ENCODE measurements at regions not wholly inside any gene's neighbourhood (a gene's known extent, or its start where the extent isn't known, plus 50 kb on each side); places are given as distances from the start of the nearest gene placed in this dataset.

DNA sequence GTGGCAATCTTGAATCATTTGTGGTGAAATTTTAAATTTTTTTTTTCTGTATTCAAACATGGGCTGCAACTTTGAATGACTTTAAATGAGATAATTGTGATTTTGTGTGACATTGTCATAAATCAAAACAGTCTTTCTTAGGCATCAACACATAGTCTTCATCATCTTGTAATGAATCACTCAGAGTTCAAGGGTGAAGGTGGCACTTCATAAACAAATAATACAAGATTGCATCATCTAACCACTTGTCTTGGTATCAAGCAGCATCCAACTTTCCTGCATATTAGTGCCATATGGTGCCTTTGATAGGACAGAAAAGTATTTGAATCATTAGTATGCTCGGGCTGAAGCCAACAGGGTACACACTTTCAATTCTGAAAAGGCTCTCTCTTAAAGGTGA lies 392.4 kb upstream of the GOT2 start:
- Histone ChIP-seq H3K4me1 (ENCODE audit: low read depth) (no peaks in the 10 kb centered on the region), H3K4me3 (no peak overlapping the region), H3K9me3 (peaks cover 46% of the 10 kb centered on the region), H3K36me3 (ENCODE audit: low read depth) (no peaks in the 10 kb centered on the region)
- DNase-seq (no peak), ATAC-seq (no peak)
- TF ChIP-seq, protein P1, sequence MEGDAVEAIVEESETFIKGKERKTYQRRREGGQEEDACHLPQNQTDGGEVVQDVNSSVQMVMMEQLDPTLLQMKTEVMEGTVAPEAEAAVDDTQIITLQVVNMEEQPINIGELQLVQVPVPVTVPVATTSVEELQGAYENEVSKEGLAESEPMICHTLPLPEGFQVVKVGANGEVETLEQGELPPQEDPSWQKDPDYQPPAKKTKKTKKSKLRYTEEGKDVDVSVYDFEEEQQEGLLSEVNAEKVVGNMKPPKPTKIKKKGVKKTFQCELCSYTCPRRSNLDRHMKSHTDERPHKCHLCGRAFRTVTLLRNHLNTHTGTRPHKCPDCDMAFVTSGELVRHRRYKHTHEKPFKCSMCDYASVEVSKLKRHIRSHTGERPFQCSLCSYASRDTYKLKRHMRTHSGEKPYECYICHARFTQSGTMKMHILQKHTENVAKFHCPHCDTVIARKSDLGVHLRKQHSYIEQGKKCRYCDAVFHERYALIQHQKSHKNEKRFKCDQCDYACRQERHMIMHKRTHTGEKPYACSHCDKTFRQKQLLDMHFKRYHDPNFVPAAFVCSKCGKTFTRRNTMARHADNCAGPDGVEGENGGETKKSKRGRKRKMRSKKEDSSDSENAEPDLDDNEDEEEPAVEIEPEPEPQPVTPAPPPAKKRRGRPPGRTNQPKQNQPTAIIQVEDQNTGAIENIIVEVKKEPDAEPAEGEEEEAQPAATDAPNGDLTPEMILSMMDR (IDR thresholded peaks at IDR 0.05), result no peak
- intact Hi-C loops (cut with DNase I, micrococcal nuclease), result no loop called here

DNA sequence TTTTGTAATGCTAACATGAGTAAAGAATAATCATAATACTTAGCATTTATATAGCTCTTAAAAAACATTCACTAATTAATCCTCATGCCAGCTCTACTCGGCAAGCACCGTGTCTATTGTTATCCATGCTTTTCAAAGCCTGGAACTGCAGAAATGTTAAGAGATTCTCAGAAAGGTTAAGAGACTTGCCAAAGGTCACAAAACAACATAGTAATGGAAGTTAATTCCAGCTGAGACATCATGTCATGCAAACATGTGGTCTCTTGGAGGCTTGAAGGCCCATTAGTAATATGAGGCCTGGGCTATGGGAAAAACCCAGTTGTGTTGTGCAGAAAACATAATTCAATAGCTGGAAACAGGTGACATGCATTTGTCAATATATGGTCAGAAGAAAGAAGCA lies 389.9 kb upstream of the GOT2 start:
- Histone ChIP-seq H3K4me1 (ENCODE audit: low read depth) (no peaks in the 10 kb centered on the region), H3K9me3 (peaks cover 38% of the 10 kb centered on the region), H3K36me3 (ENCODE audit: low read depth) (no peaks in the 10 kb centered on the region), H3K4me3 (no peak overlapping the region)
- no peak for ATAC-seq
- DNase-seq, result no peak
- intact Hi-C loops (cut with DNase I, micrococcal nuclease), result no loop called here
- TF ChIP-seq, protein P1 (IDR thresholded peaks at IDR 0.05), result no peak

DNA sequence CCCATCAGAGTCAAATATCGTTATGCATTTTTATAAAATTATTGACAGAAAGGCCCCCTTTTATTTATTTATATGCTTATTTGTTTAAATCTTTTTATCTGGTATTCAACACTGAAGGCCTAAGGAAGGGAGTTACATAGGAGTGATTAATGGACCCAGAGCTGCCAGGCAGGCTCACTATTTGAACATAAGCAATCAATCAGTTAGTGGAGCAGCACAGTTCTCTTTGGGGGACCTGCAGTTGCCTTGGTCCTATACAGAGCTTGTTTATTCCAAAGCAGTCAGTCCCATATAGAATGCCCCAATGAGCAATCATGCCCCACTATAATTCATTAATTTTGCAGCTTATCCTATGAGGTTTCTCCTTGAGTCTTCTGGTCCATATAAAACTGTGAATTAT lies 389.4 kb upstream of the GOT2 start:
- intact Hi-C loops (cut with DNase I, micrococcal nuclease), result no loop called here
- TF ChIP-seq, protein P1 (IDR thresholded peaks at IDR 0.05), result no peak
- ATAC-seq (no peak), DNase-seq (no peak)
- Histone ChIP-seq H3K36me3 (ENCODE audit: low read depth) (no peaks in the 10 kb centered on the region), H3K4me1 (ENCODE audit: low read depth) (no peaks in the 10 kb centered on the region), H3K4me3 (no peak overlapping the region), H3K9me3 (peaks cover 42% of the 10 kb centered on the region)

DNA sequence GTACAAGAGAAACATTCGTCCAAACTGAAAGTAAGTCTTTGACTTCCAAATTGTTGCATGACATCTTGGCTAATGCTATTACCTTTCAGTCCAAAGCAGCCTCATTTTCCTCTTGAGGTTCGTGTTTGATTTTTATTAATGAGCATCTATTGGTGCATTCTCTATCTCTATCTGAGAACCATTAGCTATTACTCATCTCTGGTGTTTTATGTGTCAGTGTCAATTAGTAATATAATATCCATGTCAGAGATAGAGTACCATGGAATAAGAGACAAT lies 388.1 kb upstream of the GOT2 start:
- no peak for DNase-seq
- Histone ChIP-seq H3K4me3 (no peak overlapping the region), H3K4me1 (ENCODE audit: low read depth) (no peaks in the 10 kb centered on the region), H3K36me3 (ENCODE audit: low read depth) (no peaks in the 10 kb centered on the region), H3K9me3 (peaks cover 35% of the 10 kb centered on the region)
- TF ChIP-seq, protein P1 (IDR thresholded peaks at IDR 0.05), result no peak
- intact Hi-C loops (cut with DNase I, micrococcal nuclease), result no loop called here
- ATAC-seq, result no peak

DNA sequence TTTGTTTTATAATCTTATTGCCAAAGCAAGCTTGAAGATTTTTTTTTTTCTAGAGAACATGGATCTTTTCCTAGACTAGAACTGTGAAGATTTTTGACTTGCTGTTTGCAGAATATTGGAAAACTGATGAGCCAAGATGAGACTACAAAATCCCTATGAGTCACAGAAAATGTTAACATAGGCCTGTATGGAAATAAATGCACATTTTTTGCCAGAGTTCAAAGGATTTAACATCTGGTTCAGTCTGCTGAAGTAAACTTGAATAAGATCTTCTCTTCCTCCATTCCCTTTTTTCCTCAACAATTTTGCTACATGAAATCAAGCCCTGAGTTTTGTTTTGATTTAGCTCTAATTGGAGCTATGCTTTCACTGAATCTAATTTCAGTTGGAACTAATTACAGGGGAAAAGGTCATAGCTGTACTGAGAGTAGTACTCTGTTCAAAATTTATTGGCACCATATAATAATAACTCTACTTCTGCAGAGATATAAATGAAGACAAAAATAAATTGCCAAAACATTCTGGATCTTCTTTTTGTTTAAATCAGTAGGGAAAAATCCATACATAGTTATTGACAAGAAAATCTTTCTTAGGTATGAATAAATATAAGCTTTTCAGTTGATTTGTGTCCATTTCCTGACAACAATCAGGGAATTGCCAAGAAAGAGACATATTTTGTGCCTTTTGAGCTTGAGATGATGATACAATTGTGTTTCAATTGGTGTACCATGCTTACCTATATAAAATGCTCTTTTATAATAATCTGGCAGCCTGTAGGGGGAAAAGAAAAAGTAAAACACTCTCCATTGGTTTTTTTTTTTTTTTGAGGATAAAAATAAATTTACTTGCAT lies 387.5 kb upstream of the GOT2 start:
- peaks cover 38% of the 10 kb centered on the region for H3K9me3 ChIP-seq
- ATAC-seq (no peak), DNase-seq (no peak)
- intact Hi-C loops (cut with DNase I, micrococcal nuclease), result no loop called here
- H3K4me1 ChIP-seq (ENCODE audit: low read depth), result no peaks in the 10 kb centered on the region
- H3K36me3 ChIP-seq (ENCODE audit: low read depth), result no peaks in the 10 kb centered on the region
- TF ChIP-seq, protein P1 (IDR thresholded peaks at IDR 0.05), result no peak
- H3K4me3 ChIP-seq, result no peak overlapping the region

DNA sequence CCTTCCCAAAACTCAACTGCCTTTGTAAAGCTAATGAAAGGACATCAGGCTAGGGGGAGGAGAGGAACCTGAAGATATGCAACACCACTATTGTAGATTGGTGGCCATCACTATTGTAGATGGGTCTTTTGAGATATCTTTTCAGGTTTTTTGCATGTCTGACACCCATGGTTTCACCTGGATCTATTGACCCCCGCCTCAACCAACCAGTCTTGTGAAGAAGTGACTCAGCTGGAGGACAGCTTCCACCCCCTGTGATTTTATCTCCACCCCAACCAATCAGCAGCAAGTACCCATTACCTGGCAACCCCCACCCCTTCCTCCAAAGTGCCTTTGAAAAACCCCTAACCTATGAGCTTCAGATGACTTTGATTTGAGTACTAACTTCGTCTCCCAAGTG lies 382.6 kb upstream of the GOT2 start:
- DNase-seq (no peak), ATAC-seq (no peak)
- intact Hi-C loops (cut with DNase I, micrococcal nuclease), result no loop called here
- TF ChIP-seq, protein P1 (IDR thresholded peaks at IDR 0.05), result no peak
- Histone ChIP-seq H3K4me1 (ENCODE audit: low read depth) (no peaks in the 10 kb centered on the region), H3K36me3 (ENCODE audit: low read depth) (no peaks in the 10 kb centered on the region), H3K4me3 (no peak overlapping the region), H3K9me3 (peaks cover 27% of the 10 kb centered on the region)

Data from mucosa of descending colon (tissue), 3 donors.